Limb (tissue), 2 donors: ENCODE measurements at regions not wholly inside any gene's neighbourhood (a gene's known extent, or its start where the extent isn't known, plus 50 kb on each side); places are given as distances from the start of the nearest gene placed in this dataset.
"Not testable (repeated sequence)": the region's sequence is repeated elsewhere in the genome, so short reads cannot be mapped to it uniquely, and the experiment has no call there.

Source experiments
- DNase-seq, 2 donors: peaks; one replicate each; pipeline ENCODE4 v3.0.0-alpha.2; 2016; ENCODE audit errors: extremely low spot score in 2 of 2

- DNase-seq, result no peak
Measured at GRCh38 chr13:62375653-62376052, 960.0 kb upstream of the PCDH20 start.

- no peak for DNase-seq
Measured at GRCh38 chr13:62371737-62372136, 956.1 kb upstream of the PCDH20 start.

GRCh38 chr13:62367971-62368370 lies 952.3 kb upstream of the PCDH20 start:
- not testable (repeated sequence) for DNase-seq

GRCh38 chr13:62360609-62361008 lies 945.0 kb upstream of the PCDH20 start:
- DNase-seq, result no peak

GRCh38 chr13:62358646-62358932 lies 942.9 kb upstream of the PCDH20 start:
- no peak for DNase-seq

GRCh38 chr13:62357887-62358645 lies 942.4 kb upstream of the PCDH20 start:
- peak in 1 of 2 donors; percentile 16 for DNase-seq

GRCh38 chr13:62356977-62357376 lies 941.3 kb upstream of the PCDH20 start:
- no peak for DNase-seq

- DNase-seq, result no peak
Measured at GRCh38 chr13:62337109-62337880, 921.6 kb upstream of the PCDH20 start.

- no peak for DNase-seq
Measured at GRCh38 chr13:62336507-62336906, 920.9 kb upstream of the PCDH20 start.

GRCh38 chr13:62333466-62333865 lies 917.8 kb upstream of the PCDH20 start:
- DNase-seq, result no peak

- no peak for DNase-seq
Measured at GRCh38 chr13:62331384-62331783, 915.7 kb upstream of the PCDH20 start.

GRCh38 chr13:62327367-62327766 lies 911.7 kb upstream of the PCDH20 start:
- no peak for DNase-seq

GRCh38 chr13:62324842-62325241 lies 909.2 kb upstream of the PCDH20 start:
- no peak for DNase-seq

- no peak for DNase-seq
Measured at GRCh38 chr13:62321895-62322294, 906.2 kb upstream of the PCDH20 start.

- no peak for DNase-seq
Measured at GRCh38 chr13:62321139-62321538, 905.5 kb upstream of the PCDH20 start.

- DNase-seq, result peak in 1 of 2 donors; percentile 75
Measured at GRCh38 chr13:62320129-62321108, 904.8 kb upstream of the PCDH20 start.

GRCh38 chr13:62309904-62310303 lies 894.3 kb upstream of the PCDH20 start:
- no peak for DNase-seq

- DNase-seq, result no peak
Measured at GRCh38 chr13:62305756-62306155, 890.1 kb upstream of the PCDH20 start.

GRCh38 chr13:62302341-62302740 lies 886.7 kb upstream of the PCDH20 start:
- no peak for DNase-seq

GRCh38 chr13:62299988-62300387 lies 884.3 kb upstream of the PCDH20 start:
- DNase-seq, result peak in 1 of 2 donors; percentile 13

- DNase-seq, result no peak
Measured at GRCh38 chr13:62296812-62297211, 881.2 kb upstream of the PCDH20 start.

- no peak for DNase-seq
Measured at GRCh38 chr13:62294244-62294643, 878.6 kb upstream of the PCDH20 start.
